GM12891 (cell line): ENCODE measurements at regions not wholly inside any gene's neighbourhood (a gene's known extent, or its start where the extent isn't known, plus 50 kb on each side); places are given as distances from the start of the nearest gene placed in this dataset.

Source experiments
- PAX5 ChIP-seq: IDR thresholded peaks from 2 replicates; pipeline ENCODE4 v1.6.1; 2011; ENCODE audit warnings: low read length, moderate library complexity, mild to moderate bottlenecking; ENCODE audit not compliant: insufficient read depth, severe bottlenecking
- POLR2A ChIP-seq: IDR thresholded peaks from 2 replicates; pipeline ENCODE4 v1.6.1; 2011; ENCODE audit warnings: low read depth, low read length, control low read depth
- POLR2AphosphoS5 ChIP-seq: IDR thresholded peaks from 2 replicates; pipeline ENCODE4 v1.6.1; 2011; ENCODE audit warnings: low read depth, low read length, control low read depth
- POU2F2 ChIP-seq: IDR thresholded peaks from 2 replicates; pipeline ENCODE4 v1.6.1; 2011; ENCODE audit warnings: low read depth, mild to moderate bottlenecking, control low read depth, low read length, moderate library complexity
- SPI1 ChIP-seq: IDR thresholded peaks from 2 replicates; pipeline ENCODE4 v1.6.1; 2011; ENCODE audit warnings: low read depth, low read length, control low read depth
- TAF1 ChIP-seq: IDR thresholded peaks from 2 replicates; pipeline ENCODE4 v1.6.1; 2011; ENCODE audit warnings: low read depth, low read length, control low read depth

GRCh38 chr6:119880840-119881239 lies 531.3 kb upstream of the MAN1A1 start:
- TF ChIP-seq POLR2AphosphoS5 (no peak), POLR2A (no peak), POU2F2 (no peak), SPI1 (no peak), TAF1 (no peak), PAX5 (no peak)
